Upper lobe of left lung (tissue), 4 donors: ENCODE measurements at regions not wholly inside any gene's neighbourhood (a gene's known extent, or its start where the extent isn't known, plus 50 kb on each side); places are given as distances from the start of the nearest gene placed in this dataset.

Experiments
- EP300 ChIP-seq, 4 donors: sonication (generic); formaldehyde crosslinking; IDR thresholded peaks; one replicate each; pipeline ENCODE4 v1.5.1; 2017; ENCODE audit warnings: antibody characterized with exemption in 4 of 4, control low read depth in 2 of 4
- POLR2A ChIP-seq, 4 donors: fragments of 450-650 bp; IDR thresholded peaks; one replicate each; pipeline ENCODE4 v1.5.1; 2016 to 2017; ENCODE audit warnings: antibody characterized with exemption in 4 of 4, mild to moderate bottlenecking in 2 of 4
- POLR2AphosphoS5 ChIP-seq, 2 donors: sonication (generic); formaldehyde crosslinking; IDR thresholded peaks; one replicate each; pipeline ENCODE4 v1.5.1; 2017; ENCODE audit warnings: antibody characterized with exemption in 2 of 2
- TF ChIP-seq, protein P1 (sequence below), 6 experiments: fragments of 450-650 bp in 4 of 6; fragments of 200-600 bp in 2 of 6; sonication (generic) in 2 of 6; IDR thresholded peaks; one replicate each; pipeline ENCODE4 v1.5.1; 2016 to 2019; ENCODE audit warnings: antibody characterized with exemption in 6 of 6

DNA sequence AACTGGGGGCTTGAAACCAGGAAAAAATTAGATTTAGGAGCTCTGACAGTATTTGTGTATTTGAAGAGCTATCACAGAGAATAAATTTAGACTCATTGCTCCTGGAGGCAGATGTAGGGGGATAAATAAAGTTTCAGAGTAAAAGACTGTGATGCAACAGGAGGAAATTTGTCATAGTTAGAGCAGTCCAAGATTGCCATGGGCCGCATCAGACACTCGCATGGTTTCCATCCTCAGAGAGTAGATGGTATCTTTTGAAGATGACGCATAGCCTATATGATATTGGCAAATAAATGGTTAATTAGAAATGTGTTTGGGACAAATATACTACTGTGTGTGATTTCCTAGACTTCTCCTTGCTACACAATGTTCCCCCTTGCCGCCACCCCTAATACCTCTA is 170.5 kb downstream of the FTCDNL1 start:
- TF ChIP-seq, protein P1, sequence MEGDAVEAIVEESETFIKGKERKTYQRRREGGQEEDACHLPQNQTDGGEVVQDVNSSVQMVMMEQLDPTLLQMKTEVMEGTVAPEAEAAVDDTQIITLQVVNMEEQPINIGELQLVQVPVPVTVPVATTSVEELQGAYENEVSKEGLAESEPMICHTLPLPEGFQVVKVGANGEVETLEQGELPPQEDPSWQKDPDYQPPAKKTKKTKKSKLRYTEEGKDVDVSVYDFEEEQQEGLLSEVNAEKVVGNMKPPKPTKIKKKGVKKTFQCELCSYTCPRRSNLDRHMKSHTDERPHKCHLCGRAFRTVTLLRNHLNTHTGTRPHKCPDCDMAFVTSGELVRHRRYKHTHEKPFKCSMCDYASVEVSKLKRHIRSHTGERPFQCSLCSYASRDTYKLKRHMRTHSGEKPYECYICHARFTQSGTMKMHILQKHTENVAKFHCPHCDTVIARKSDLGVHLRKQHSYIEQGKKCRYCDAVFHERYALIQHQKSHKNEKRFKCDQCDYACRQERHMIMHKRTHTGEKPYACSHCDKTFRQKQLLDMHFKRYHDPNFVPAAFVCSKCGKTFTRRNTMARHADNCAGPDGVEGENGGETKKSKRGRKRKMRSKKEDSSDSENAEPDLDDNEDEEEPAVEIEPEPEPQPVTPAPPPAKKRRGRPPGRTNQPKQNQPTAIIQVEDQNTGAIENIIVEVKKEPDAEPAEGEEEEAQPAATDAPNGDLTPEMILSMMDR (IDR thresholded peaks at IDR 0.05): no peak
- no peak for TF ChIP-seq POLR2A (IDR thresholded peaks at IDR 0.05)
- no peak for TF ChIP-seq POLR2AphosphoS5 (IDR thresholded peaks at IDR 0.05)
- no peak for TF ChIP-seq EP300 (IDR thresholded peaks at IDR 0.05)
